Loucy (cell line): ENCODE measurements at regions not wholly inside any gene's neighbourhood (a gene's known extent, or its start where the extent isn't known, plus 50 kb on each side); places are given as distances from the start of the nearest gene placed in this dataset.

ENCODE experiments used
- H2AFZ ChIP-seq: fragments of 200-600 bp; sonication (generic); 2 replicates; pipeline ENCODE4 v1.6.0; 2016; ENCODE audit warnings: antibody characterized with exemption, mild to moderate bottlenecking, low read length, moderate library complexity
- H3F3A ChIP-seq: fragments of 200-600 bp; 2 replicates; pipeline ENCODE4 v1.6.0; 2016; ENCODE audit warnings: antibody characterized with exemption, low read depth, mild to moderate bottlenecking
- H3K27me3 ChIP-seq: fragments of 200-600 bp; sonication (generic); 2 replicates; pipeline ENCODE4 v1.6.1; 2014; ENCODE audit warnings: low read length, mild to moderate bottlenecking; ENCODE audit not compliant: insufficient read depth, poor library complexity, severe bottlenecking
- H3K36me3 ChIP-seq: fragments of 200-600 bp; sonication (generic); 2 replicates; pipeline ENCODE4 v1.6.1; 2016; ENCODE audit warnings: low read length; ENCODE audit not compliant: insufficient read depth
- H3K4me1 ChIP-seq: fragments of 200-600 bp; sonication (generic); 2 replicates; pipeline ENCODE4 v1.5.1; 2014; ENCODE audit warnings: low read length, mild to moderate bottlenecking; ENCODE audit not compliant: insufficient read depth, poor library complexity, severe bottlenecking
- H3K4me2 ChIP-seq: fragments of 200-600 bp; sonication (generic); 2 replicates; pipeline ENCODE4 v1.6.0; 2014; ENCODE audit warnings: antibody characterized with exemption, low read length, low read depth, mild to moderate bottlenecking; ENCODE audit not compliant: poor library complexity, severe bottlenecking
- H3K4me3 ChIP-seq: fragments of 200-600 bp; sonication (generic); 2 replicates; pipeline ENCODE4 v1.5.1; 2014; ENCODE audit warnings: low read length, mild to moderate bottlenecking, mixed read lengths; ENCODE audit not compliant: poor library complexity, severe bottlenecking
- H3K79me2 ChIP-seq: fragments of 200-600 bp; sonication (generic); 2 replicates; pipeline ENCODE4 v1.6.1; 2014; ENCODE audit warnings: low read length; ENCODE audit not compliant: insufficient read depth
- H3K9ac ChIP-seq: fragments of 200-600 bp; sonication (generic); 2 replicates; pipeline ENCODE4 v1.6.0; 2014; ENCODE audit warnings: mild to moderate bottlenecking, low read depth, low read length, moderate library complexity; ENCODE audit not compliant: poor library complexity, severe bottlenecking
- H3K9me2 ChIP-seq: fragments of 200-600 bp; sonication (generic); replicated peaks from 2 replicates; pipeline ENCODE4 v1.6.1; 2016; ENCODE audit warnings: low read depth, low read length, mixed read lengths
- H3K9me3 ChIP-seq: fragments of 200-600 bp; sonication (generic); 2 replicates; pipeline ENCODE4 v1.6.1; 2014; ENCODE audit warnings: mild to moderate bottlenecking, antibody characterized with exemption, low read length, low read depth; ENCODE audit not compliant: insufficient read depth
- H4K20me1 ChIP-seq: fragments of 200-600 bp; sonication (generic); 2 replicates; pipeline ENCODE4 v1.6.0; 2014; ENCODE audit warnings: antibody characterized with exemption, low read length, mild to moderate bottlenecking; ENCODE audit not compliant: insufficient read depth, poor library complexity, severe bottlenecking
- CTCF ChIP-seq: fragments of 200-600 bp; sonication (generic); conservative IDR thresholded peaks from 2 replicates; pipeline ENCODE4 v1.5.1; 2014; ENCODE audit warnings: mild to moderate bottlenecking, antibody characterized with exemption, low read length
- EZH2phosphoT487 ChIP-seq: fragments of 200-600 bp; IDR thresholded peaks from 2 replicates; pipeline ENCODE4 v1.6.1; 2018; ENCODE audit warnings: antibody characterized with exemption, mild to moderate bottlenecking, moderate library complexity, borderline replicate concordance

DNA sequence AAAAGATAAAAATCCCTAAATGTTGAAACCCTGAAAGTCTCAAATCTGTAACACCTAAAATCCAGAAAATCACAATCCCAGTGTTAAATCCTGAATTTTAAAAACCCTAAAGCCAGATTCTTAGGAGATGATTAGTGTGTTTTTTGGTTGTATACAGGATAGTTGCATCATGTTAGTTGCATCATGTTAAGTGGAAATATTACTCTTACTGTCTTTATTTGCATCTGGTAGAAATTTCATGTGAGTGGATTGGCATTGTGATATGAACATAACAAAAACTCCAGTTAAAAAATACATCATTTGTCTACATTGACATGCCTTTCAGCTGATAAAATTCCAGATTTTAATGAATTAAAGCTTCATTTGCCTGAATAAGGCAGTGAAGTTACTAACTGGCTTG lies 683.1 kb upstream of the ACVR2A start:
- no peaks in the 10 kb centered on the region for H3F3A ChIP-seq
- no peak overlapping the region for H3K4me2 ChIP-seq
- no peaks in the 10 kb centered on the region for H3K27me3 ChIP-seq
- H2AFZ ChIP-seq = no peak overlapping the region
- H3K9me2 ChIP-seq = no peaks in the 10 kb centered on the region
- no peaks in the 10 kb centered on the region for H4K20me1 ChIP-seq
- H3K36me3 ChIP-seq = no peaks in the 10 kb centered on the region
- H3K79me2 ChIP-seq = no peaks in the 10 kb centered on the region
- TF ChIP-seq CTCF = no peak
- no peak for TF ChIP-seq EZH2phosphoT487
- no peaks in the 10 kb centered on the region for H3K4me1 ChIP-seq
- no peak overlapping the region for H3K4me3 ChIP-seq
- no peak overlapping the region for H3K9ac ChIP-seq
- H3K9me3 ChIP-seq = no peaks in the 10 kb centered on the region

DNA sequence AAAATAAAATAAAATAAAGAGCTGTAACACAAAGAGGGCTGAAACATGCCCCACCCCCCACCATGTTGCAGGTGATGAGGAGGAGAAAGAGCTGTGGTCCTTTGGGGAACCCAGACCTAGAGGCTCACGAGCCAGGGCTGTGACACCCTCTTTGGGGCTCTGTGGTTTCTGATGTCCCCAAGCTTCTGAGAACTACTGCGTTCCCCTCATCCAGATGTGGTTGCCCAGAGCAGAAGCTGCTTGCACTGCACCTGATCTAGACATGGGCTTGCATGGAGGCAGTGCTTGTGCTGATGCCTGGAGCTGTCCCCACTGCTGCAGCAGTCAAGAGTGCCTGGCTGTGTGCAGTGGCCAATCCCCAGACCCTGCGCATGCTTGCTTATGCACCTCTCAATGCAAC lies 687.9 kb upstream of the ACVR2A start:
- Histone ChIP-seq H3K4me3 (no peak overlapping the region), H3K9me2 (no peaks in the 10 kb centered on the region)

GRCh38 chr2:147150241-147150635 lies 694.6 kb upstream of the ACVR2A start:
- Histone ChIP-seq H3K4me2 (no peak overlapping the region), H3F3A (no peaks in the 10 kb centered on the region), H3K4me1 (no peaks in the 10 kb centered on the region), H3K4me3 (no peak overlapping the region), H3K9ac (no peak overlapping the region), H3K79me2 (no peaks in the 10 kb centered on the region), H4K20me1 (no peaks in the 10 kb centered on the region), H3K27me3 (no peaks in the 10 kb centered on the region), H3K9me3 (no peaks in the 10 kb centered on the region; the same call in 1 of the 2 replicates), H3K9me2 (no peaks in the 10 kb centered on the region), H3K36me3 (no peaks in the 10 kb centered on the region), H2AFZ (no peak overlapping the region)
- TF ChIP-seq CTCF (no peak), EZH2phosphoT487 (no peak)

More for the DNA sequence above, 687.9 kb upstream of the ACVR2A start:
- Histone ChIP-seq H3K27me3 (no peaks in the 10 kb centered on the region), H3K4me2 (no peak overlapping the region), H2AFZ (no peak overlapping the region), H3F3A (no peaks in the 10 kb centered on the region), H4K20me1 (no peaks in the 10 kb centered on the region), H3K79me2 (no peaks in the 10 kb centered on the region), H3K4me1 (no peaks in the 10 kb centered on the region), H3K36me3 (no peaks in the 10 kb centered on the region), H3K9me3 (no peaks in the 10 kb centered on the region), H3K9ac (no peak overlapping the region)
- TF ChIP-seq CTCF (no peak), EZH2phosphoT487 (no peak)
